Activated CD4-positive, alpha-beta T cell treated with anti-CD3 and anti-CD28 coated beads, Interleukin-2, amount 10 ng/mL, durations not matched to agents 7 days and 5 days (primary cell): ENCODE measurements at regions not wholly inside any gene's neighbourhood (a gene's known extent, or its start where the extent isn't known, plus 50 kb on each side); places are given as distances from the start of the nearest gene placed in this dataset.

Experiments used
- CTCF ChIA-PET: fragments of 350-600 bp; sonication (Branson Sonifier 250); formaldehyde crosslinking; loops from one replicate; lab custom pipeline; 2021; ENCODE audit warnings: antibody characterized with exemption; lab: Charles Lee
- POLR2A ChIA-PET: fragments of 350-600 bp; sonication (Branson Sonifier 250); formaldehyde crosslinking; loops from one replicate; lab custom pipeline; 2021; ENCODE audit warnings: antibody characterized with exemption; lab: Charles Lee
- DNase-seq: peaks from one replicate; pipeline ENCODE4 v3.0.0-alpha.2; 2020
- H3K27ac Mint-ChIP-seq: one replicate; pipeline ENCODE4 v1.8.0; 2021; ENCODE audit warnings: mild to moderate bottlenecking, moderate library complexity, mixed read lengths
- H3K27me3 Mint-ChIP-seq: one replicate; pipeline ENCODE4 v1.8.0; 2021; ENCODE audit warnings: mixed read lengths
- H3K36me3 Mint-ChIP-seq: one replicate; pipeline ENCODE4 v1.8.0; 2021; ENCODE audit warnings: low read depth, mixed read lengths
- H3K4me1 Mint-ChIP-seq: one replicate; pipeline ENCODE4 v1.8.0; 2021; ENCODE audit warnings: mixed read lengths
- H3K4me3 Mint-ChIP-seq: one replicate; pipeline ENCODE4 v1.8.0; 2021; ENCODE audit warnings: mild to moderate bottlenecking, moderate library complexity, mixed read lengths
- H3K9me3 Mint-ChIP-seq: one replicate; pipeline ENCODE4 v1.8.0; 2021; ENCODE audit warnings: mixed read lengths

- H3K36me3 Mint-ChIP-seq, result no peaks in the 10 kb centered on the region
- POLR2A ChIA-PET, result no interaction called here
Measured at GRCh38 chr12:20187456-20187855, 180.9 kb upstream of the PDE3A start.

GRCh38 chr12:20188930-20189653 lies 179.2 kb upstream of the PDE3A start:
- Mint-ChIP-seq H3K4me3 (no peak overlapping the region), H3K9me3 (peaks cover 8% of the 10 kb centered on the region), H3K36me3 (no peaks in the 10 kb centered on the region), H3K27ac (no peak overlapping the region), H3K4me1 (no peaks in the 10 kb centered on the region), H3K27me3 (no peaks in the 10 kb centered on the region)
- CTCF ChIA-PET, result no interaction called here
- POLR2A ChIA-PET, result no interaction called here
- DNase-seq, result no peak

More at GRCh38 chr12:20187456-20187855, 180.9 kb upstream of the PDE3A start:
- no peaks in the 10 kb centered on the region for H3K4me1 Mint-ChIP-seq
- no peaks in the 10 kb centered on the region for H3K27me3 Mint-ChIP-seq
- CTCF ChIA-PET, result no interaction called here
- DNase-seq, result no peak
- peaks cover 8% of the 10 kb centered on the region for H3K9me3 Mint-ChIP-seq
- H3K4me3 Mint-ChIP-seq, result no peak overlapping the region
- H3K27ac Mint-ChIP-seq, result no peak overlapping the region

GRCh38 chr12:20189767-20190166 lies 178.6 kb upstream of the PDE3A start:
- no peak for DNase-seq
- POLR2A ChIA-PET, result no interaction called here
- peaks cover 6% of the 10 kb centered on the region for H3K9me3 Mint-ChIP-seq
- H3K4me1 Mint-ChIP-seq, result no peaks in the 10 kb centered on the region
- H3K27me3 Mint-ChIP-seq, result no peaks in the 10 kb centered on the region
- no peak overlapping the region for H3K4me3 Mint-ChIP-seq
- CTCF ChIA-PET, result no interaction called here
- H3K27ac Mint-ChIP-seq, result no peak overlapping the region
- no peaks in the 10 kb centered on the region for H3K36me3 Mint-ChIP-seq

GRCh38 chr12:20194171-20194570 lies 174.2 kb upstream of the PDE3A start:
- Mint-ChIP-seq H3K4me3 (no peak overlapping the region), H3K27me3 (no peaks in the 10 kb centered on the region), H3K9me3 (peaks cover 3% of the 10 kb centered on the region), H3K4me1 (no peaks in the 10 kb centered on the region), H3K36me3 (no peaks in the 10 kb centered on the region), H3K27ac (no peak overlapping the region)
- POLR2A ChIA-PET, result no interaction called here
- CTCF ChIA-PET, result no interaction called here
- no peak for DNase-seq

GRCh38 chr12:20196767-20197166 lies 171.6 kb upstream of the PDE3A start:
- DNase-seq, result no peak
- Mint-ChIP-seq H3K27me3 (no peaks in the 10 kb centered on the region), H3K9me3 (peaks cover 3% of the 10 kb centered on the region), H3K27ac (no peak overlapping the region), H3K4me1 (no peaks in the 10 kb centered on the region), H3K4me3 (no peak overlapping the region), H3K36me3 (no peaks in the 10 kb centered on the region)
- ChIA-PET POLR2A (no interaction called here), CTCF (no interaction called here)

GRCh38 chr12:20197411-20197810 lies 170.9 kb upstream of the PDE3A start:
- Mint-ChIP-seq H3K27ac (no peak overlapping the region), H3K27me3 (no peaks in the 10 kb centered on the region), H3K36me3 (no peaks in the 10 kb centered on the region), H3K9me3 (peaks cover 3% of the 10 kb centered on the region), H3K4me3 (no peak overlapping the region), H3K4me1 (no peaks in the 10 kb centered on the region)
- ChIA-PET POLR2A (no interaction called here), CTCF (no interaction called here)
- no peak for DNase-seq

- H3K36me3 Mint-ChIP-seq, result no peaks in the 10 kb centered on the region
- no peaks in the 10 kb centered on the region for H3K4me1 Mint-ChIP-seq
- DNase-seq, result no peak
- ChIA-PET POLR2A (no interaction called here), CTCF (no interaction called here)
- peaks cover 3% of the 10 kb centered on the region for H3K9me3 Mint-ChIP-seq
- no peak overlapping the region for H3K4me3 Mint-ChIP-seq
- H3K27me3 Mint-ChIP-seq, result no peaks in the 10 kb centered on the region
- H3K27ac Mint-ChIP-seq, result no peak overlapping the region
Measured at GRCh38 chr12:20199780-20200179, 168.6 kb upstream of the PDE3A start.

- DNase-seq, result no peak
- H3K36me3 Mint-ChIP-seq, result no peaks in the 10 kb centered on the region
- no peak overlapping the region for H3K4me3 Mint-ChIP-seq
- H3K4me1 Mint-ChIP-seq, result no peaks in the 10 kb centered on the region
- no peaks in the 10 kb centered on the region for H3K27me3 Mint-ChIP-seq
- no peak overlapping the region for H3K27ac Mint-ChIP-seq
- ChIA-PET CTCF (interaction anchor here (0.6 kb wide), 1 partner anchor 138 kb away, joined by 3 read pairs; no protein-coding TSS in a partner anchor), POLR2A (no interaction called here)
- H3K9me3 Mint-ChIP-seq, result peaks cover 3% of the 10 kb centered on the region
Measured at GRCh38 chr12:20201733-20202132, 166.6 kb upstream of the PDE3A start.

- ChIA-PET CTCF (no interaction called here), POLR2A (no interaction called here)
- H3K27ac Mint-ChIP-seq, result no peak overlapping the region
- H3K4me3 Mint-ChIP-seq, result no peak overlapping the region
- DNase-seq, result no peak
- no peaks in the 10 kb centered on the region for H3K36me3 Mint-ChIP-seq
- no peaks in the 10 kb centered on the region for H3K9me3 Mint-ChIP-seq
- no peaks in the 10 kb centered on the region for H3K4me1 Mint-ChIP-seq
- H3K27me3 Mint-ChIP-seq, result no peaks in the 10 kb centered on the region
Measured at GRCh38 chr12:20205854-20206253, 162.5 kb upstream of the PDE3A start.

GRCh38 chr12:20206410-20206809 lies 161.9 kb upstream of the PDE3A start:
- H3K36me3 Mint-ChIP-seq, result no peaks in the 10 kb centered on the region
- no peaks in the 10 kb centered on the region for H3K27me3 Mint-ChIP-seq
- ChIA-PET POLR2A (no interaction called here), CTCF (no interaction called here)
- no peak for DNase-seq
- no peaks in the 10 kb centered on the region for H3K4me1 Mint-ChIP-seq
- no peaks in the 10 kb centered on the region for H3K9me3 Mint-ChIP-seq
- no peak overlapping the region for H3K4me3 Mint-ChIP-seq
- H3K27ac Mint-ChIP-seq, result no peak overlapping the region

GRCh38 chr12:20210621-20211215 lies 157.6 kb upstream of the PDE3A start:
- no peaks in the 10 kb centered on the region for H3K9me3 Mint-ChIP-seq
- H3K4me1 Mint-ChIP-seq, result no peaks in the 10 kb centered on the region
- no peak overlapping the region for H3K4me3 Mint-ChIP-seq
- no peak overlapping the region for H3K27ac Mint-ChIP-seq
- POLR2A ChIA-PET, result no interaction called here
- no peaks in the 10 kb centered on the region for H3K27me3 Mint-ChIP-seq
- no peaks in the 10 kb centered on the region for H3K36me3 Mint-ChIP-seq
- CTCF ChIA-PET, result no interaction called here
- no peak for DNase-seq

- POLR2A ChIA-PET, result no interaction called here
- no peaks in the 10 kb centered on the region for H3K36me3 Mint-ChIP-seq
Measured at GRCh38 chr12:20211541-20211940, 156.8 kb upstream of the PDE3A start.

GRCh38 chr12:20211981-20212421 lies 156.3 kb upstream of the PDE3A start:
- Mint-ChIP-seq H3K4me1 (no peaks in the 10 kb centered on the region), H3K9me3 (peaks cover 5% of the 10 kb centered on the region), H3K4me3 (no peak overlapping the region), H3K36me3 (no peaks in the 10 kb centered on the region), H3K27me3 (no peaks in the 10 kb centered on the region), H3K27ac (no peak overlapping the region)
- ChIA-PET POLR2A (no interaction called here), CTCF (no interaction called here)
- no peak for DNase-seq

More at GRCh38 chr12:20211541-20211940, 156.8 kb upstream of the PDE3A start:
- Mint-ChIP-seq H3K4me1 (no peaks in the 10 kb centered on the region), H3K27me3 (no peaks in the 10 kb centered on the region), H3K9me3 (peaks cover 2% of the 10 kb centered on the region), H3K4me3 (no peak overlapping the region), H3K27ac (no peak overlapping the region)
- CTCF ChIA-PET, result no interaction called here
- no peak for DNase-seq
